COLO829 (cell line): ENCODE measurements at regions not wholly inside any gene's neighbourhood (a gene's known extent, or its start where the extent isn't known, plus 50 kb on each side); places are given as distances from the start of the nearest gene placed in this dataset.
A peak's percentile ranks its signal among the peaks of the same experiment; 100 is the strongest.
"Not testable (repeated sequence)": the region's sequence is repeated elsewhere in the genome, so short reads cannot be mapped to it uniquely, and the experiment has no call there.

Experiments used
- DNase-seq: peaks from one replicate; pipeline ENCODE4 v3.0.0; 2012; ENCODE audit warnings: low spot score

- DNase-seq = no peak
These were observed 276.0 kb downstream of the SOX2 start for GRCh38 chr3:181987736-181988135.

- no peak for DNase-seq
These were observed 287.1 kb downstream of the SOX2 start for GRCh38 chr3:181998828-181999227.

- no peak for DNase-seq
These were observed 287.6 kb downstream of the SOX2 start for GRCh38 chr3:181999314-181999713.

GRCh38 chr3:182000447-182000846 lies 288.7 kb downstream of the SOX2 start:
- no peak for DNase-seq

- DNase-seq = no peak
These were observed 293.5 kb downstream of the SOX2 start for GRCh38 chr3:182005219-182005618.

GRCh38 chr3:182005701-182006100 lies 294.0 kb downstream of the SOX2 start:
- DNase-seq = peak; percentile 10

- DNase-seq = no peak
These were observed 294.7 kb downstream of the SOX2 start for GRCh38 chr3:182006431-182006830.

GRCh38 chr3:182007441-182007840 lies 295.7 kb downstream of the SOX2 start:
- DNase-seq = no peak

GRCh38 chr3:182018361-182018760 lies 306.6 kb downstream of the SOX2 start:
- no peak for DNase-seq

- DNase-seq = no peak
These were observed 308.2 kb downstream of the SOX2 start for GRCh38 chr3:182019926-182020325.

GRCh38 chr3:182023843-182024242 lies 312.1 kb downstream of the SOX2 start:
- no peak for DNase-seq

GRCh38 chr3:182027366-182027765 lies 315.6 kb downstream of the SOX2 start:
- no peak for DNase-seq

- no peak for DNase-seq
These were observed 316.4 kb downstream of the SOX2 start for GRCh38 chr3:182028081-182028480.

GRCh38 chr3:182034231-182034630 lies 322.5 kb downstream of the SOX2 start:
- DNase-seq = not testable (repeated sequence)

- DNase-seq = no peak
These were observed 323.6 kb downstream of the SOX2 start for GRCh38 chr3:182035324-182035723.

GRCh38 chr3:182036382-182036781 lies 324.7 kb downstream of the SOX2 start:
- no peak for DNase-seq

- DNase-seq = no peak
These were observed 330.1 kb downstream of the SOX2 start for GRCh38 chr3:182041668-182042291.

GRCh38 chr3:182045736-182046135 lies 334.0 kb downstream of the SOX2 start:
- DNase-seq = no peak

- DNase-seq = no peak
These were observed 334.5 kb downstream of the SOX2 start for GRCh38 chr3:182046166-182046764.

GRCh38 chr3:182050932-182051331 lies 339.2 kb downstream of the SOX2 start:
- no peak for DNase-seq

- DNase-seq = no peak
These were observed 340.6 kb downstream of the SOX2 start for GRCh38 chr3:182052332-182052731.

GRCh38 chr3:182052757-182053156 lies 341.0 kb downstream of the SOX2 start:
- no peak for DNase-seq

GRCh38 chr3:182058488-182058887 lies 346.8 kb downstream of the SOX2 start:
- DNase-seq = no peak

- DNase-seq = no peak
These were observed 352.0 kb downstream of the SOX2 start for GRCh38 chr3:182063742-182064141.
